Natural killer cell (primary cell): ENCODE measurements at regions not wholly inside any gene's neighbourhood (a gene's known extent, or its start where the extent isn't known, plus 50 kb on each side); places are given as distances from the start of the nearest gene placed in this dataset.

Source experiments
- ATAC-seq, 3 donors: fragments of 150-1000 bp in 2 of 3; fragments of 200-7000 bp in 1 of 3; cut with Tn5 transposase; 1 replicate in 1 of 3; 2 replicates in 2 of 3; pipeline ENCODE4 v1.10.0; 2021; ENCODE audit warnings: mild to moderate bottlenecking in 2 of 3, moderate library complexity in 2 of 3
- DNase-seq, 2 donors: peaks; one replicate each; pipeline versions ENCODE4 v3.0.0 to v3.0.0-alpha.2; 2013 to 2021; ENCODE audit warnings: mixed read lengths in 1 of 2
- H3K27ac ChIP-seq: one replicate; pipeline ENCODE4 v1.5.1; 2013; ENCODE audit warnings: mild to moderate bottlenecking, low read length
- H3K27me3 ChIP-seq: one replicate; pipeline ENCODE4 v1.6.1; 2013; ENCODE audit warnings: low read length; ENCODE audit not compliant: control insufficient read depth, insufficient read depth
- H3K36me3 ChIP-seq: one replicate; pipeline ENCODE4 v1.6.1; 2013; ENCODE audit warnings: low read length; ENCODE audit not compliant: control insufficient read depth, insufficient read depth
- H3K4me1 ChIP-seq: one replicate; pipeline ENCODE4 v1.6.1; 2013; ENCODE audit warnings: low read length; ENCODE audit not compliant: control insufficient read depth, insufficient read depth
- H3K4me3 ChIP-seq: one replicate; pipeline ENCODE4 v1.5.1; 2013; ENCODE audit warnings: low read length
- H3K9me3 ChIP-seq: one replicate; pipeline ENCODE4 v1.6.1; 2013; ENCODE audit warnings: low read length; ENCODE audit not compliant: control insufficient read depth, insufficient read depth
- H3K27ac Mint-ChIP-seq, 2 donors: one replicate each; pipeline ENCODE4 v1.8.0; 2022; ENCODE audit warnings: mild to moderate bottlenecking in 2 of 2, mixed read lengths in 2 of 2, moderate library complexity in 1 of 2
- H3K27me3 Mint-ChIP-seq, 2 donors: one replicate each; pipeline ENCODE4 v1.8.0; 2022; ENCODE audit warnings: low read depth in 2 of 2, mixed read lengths in 2 of 2
- H3K36me3 Mint-ChIP-seq: one replicate; pipeline ENCODE4 v1.8.0; 2022; ENCODE audit warnings: mixed read lengths
- H3K4me1 Mint-ChIP-seq, 2 donors: one replicate each; pipeline ENCODE4 v1.8.0; 2022; ENCODE audit warnings: mixed read lengths in 2 of 2
- H3K4me3 Mint-ChIP-seq: one replicate; pipeline ENCODE4 v1.8.0; 2022; ENCODE audit warnings: mild to moderate bottlenecking, moderate library complexity, mixed read lengths
- H3K9me3 Mint-ChIP-seq, 2 donors: one replicate each; pipeline ENCODE4 v1.8.0; 2022; ENCODE audit warnings: mixed read lengths in 2 of 2
- CTCF ChIP-seq: fragments of 200-600 bp; IDR thresholded peaks from one replicate; pipeline ENCODE4 v1.8.0; 2022; ENCODE audit warnings: antibody characterized with exemption
- WGBS: methylation state at CpG from one replicate; pipeline ENCODE4 v1.1.7; 2013; ENCODE audit warnings: missing lambda C conversion rate; ENCODE audit not compliant: insufficient coverage; 5-methylcytosine and 5-hydroxymethylcytosine counted together
- intact Hi-C: fragments of 100-400 bp; cut with micrococcal nuclease; formaldehyde crosslinking; loops from one replicate; pipeline ENCODE4 v1.14.2; 2022

GRCh38 chr12:124224535-124225110 is 70.3 kb upstream of the RFLNA start:
- Mint-ChIP-seq H3K27me3 (peaks cover 6 to 12% of the 10 kb centered on the region in 2 donors), H3K27ac (no peak overlapping the region), H3K9me3 (no peaks in the 10 kb centered on the region), H3K4me1 (peaks cover 1 to 7% of the 10 kb centered on the region in 2 donors), H3K4me3 (no peak overlapping the region), H3K36me3 (peaks cover 5% of the 10 kb centered on the region)
- no peak for TF ChIP-seq CTCF
- ATAC-seq (no peak), DNase-seq (no peak)
- Histone ChIP-seq H3K9me3 (no peaks in the 10 kb centered on the region), H3K27me3 (no peaks in the 10 kb centered on the region), H3K27ac (no peak overlapping the region), H3K4me1 (peaks cover 7% of the 10 kb centered on the region), H3K36me3 (no peaks in the 10 kb centered on the region), H3K4me3 (no peak overlapping the region)
- intact Hi-C loops, result no loop called here
- WGBS, result 86% methylated on average over 19 of the region's 19 CpGs

GRCh38 chr12:124225730-124226129 is 69.2 kb upstream of the RFLNA start:
- Histone ChIP-seq H3K27ac (no peak overlapping the region), H3K36me3 (no peaks in the 10 kb centered on the region), H3K9me3 (no peaks in the 10 kb centered on the region), H3K4me3 (no peak overlapping the region), H3K27me3 (no peaks in the 10 kb centered on the region), H3K4me1 (peaks cover 7% of the 10 kb centered on the region)
- intact Hi-C loops, result no loop called here
- H3K27ac Mint-ChIP-seq, result no peak overlapping the region
- no peak for DNase-seq
- H3K36me3 Mint-ChIP-seq, result peaks cover 5% of the 10 kb centered on the region
- H3K27me3 Mint-ChIP-seq, result peaks cover 6 to 16% of the 10 kb centered on the region in 2 donors
- H3K9me3 Mint-ChIP-seq, result no peaks in the 10 kb centered on the region
- ATAC-seq, result no peak
- TF ChIP-seq CTCF, result no peak
- peaks cover 5 to 13% of the 10 kb centered on the region in 2 donors for H3K4me1 Mint-ChIP-seq
- H3K4me3 Mint-ChIP-seq, result no peak overlapping the region
- 91% methylated on average over 4 of the region's 4 CpGs for WGBS

DNA sequence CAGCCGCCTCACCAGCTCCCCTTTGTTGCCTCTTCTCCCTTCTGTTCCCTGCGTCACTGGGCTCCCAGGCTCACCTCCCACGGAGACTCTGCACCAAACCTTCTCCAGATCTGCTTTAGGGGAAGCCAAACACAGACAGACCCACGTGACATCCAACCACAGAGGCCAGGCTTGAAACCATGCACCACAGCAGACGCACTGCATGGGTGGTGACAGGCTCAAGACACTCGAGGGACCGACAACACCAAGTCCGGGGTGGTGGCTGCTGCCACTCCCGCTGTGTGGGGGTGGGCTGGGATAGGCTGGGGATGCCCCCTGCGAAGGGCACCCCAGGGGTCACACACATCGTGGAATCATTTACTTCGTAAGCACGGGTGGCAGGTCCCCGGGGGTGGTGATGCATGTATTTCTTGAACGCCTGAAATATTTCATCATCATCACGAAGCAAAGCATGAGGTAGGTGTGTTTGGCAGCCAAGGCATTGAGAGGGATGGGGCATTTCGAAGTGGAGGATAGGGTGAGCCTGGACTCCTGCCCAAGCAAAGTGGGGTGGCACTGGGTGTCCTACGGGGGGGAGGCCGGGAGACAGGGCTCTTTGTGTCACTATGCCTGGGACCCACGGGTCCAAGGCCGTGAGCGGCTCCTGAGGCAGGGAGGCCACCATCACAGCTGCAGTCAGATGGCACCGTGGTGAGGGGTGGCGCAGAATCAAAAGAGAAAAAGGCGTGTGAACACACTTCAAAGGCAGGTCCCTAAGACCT is 66.8 kb upstream of the RFLNA start:
- H3K27me3 Mint-ChIP-seq, result peaks cover 10 to 16% of the 10 kb centered on the region in 2 donors
- no peaks in the 10 kb centered on the region for H3K36me3 Mint-ChIP-seq
- H3K4me1 Mint-ChIP-seq, result peaks cover 5 to 13% of the 10 kb centered on the region in 2 donors
- intact Hi-C loops, result no loop called here
- Histone ChIP-seq H3K27ac (no peak overlapping the region), H3K4me3 (no peak overlapping the region), H3K9me3 (no peaks in the 10 kb centered on the region), H3K27me3 (no peaks in the 10 kb centered on the region), H3K4me1 (peaks cover 7% of the 10 kb centered on the region), H3K36me3 (no peaks in the 10 kb centered on the region)
- no peaks in the 10 kb centered on the region for H3K9me3 Mint-ChIP-seq
- no peak for ATAC-seq
- no peak overlapping the region for H3K27ac Mint-ChIP-seq
- H3K4me3 Mint-ChIP-seq, result no peak overlapping the region
- WGBS, result 77% methylated on average over 25 of the region's 25 CpGs
- DNase-seq, result no peak
- TF ChIP-seq CTCF, result no peak

- Histone ChIP-seq H3K27me3 (no peaks in the 10 kb centered on the region), H3K4me3 (no peak overlapping the region), H3K4me1 (no peaks in the 10 kb centered on the region), H3K27ac (no peak overlapping the region), H3K36me3 (no peaks in the 10 kb centered on the region), H3K9me3 (no peaks in the 10 kb centered on the region)
- intact Hi-C loops, result no loop called here
- peaks cover 5 to 7% of the 10 kb centered on the region in 2 donors for H3K4me1 Mint-ChIP-seq
- no peaks in the 10 kb centered on the region for H3K36me3 Mint-ChIP-seq
- no peak overlapping the region for H3K27ac Mint-ChIP-seq
- no peak for ATAC-seq
- DNase-seq, result no peak
- peaks cover 7 to 16% of the 10 kb centered on the region in 2 donors for H3K27me3 Mint-ChIP-seq
- no peaks in the 10 kb centered on the region for H3K9me3 Mint-ChIP-seq
- TF ChIP-seq CTCF, result no peak
- no peak overlapping the region for H3K4me3 Mint-ChIP-seq
Observed at GRCh38 chr12:124229520-124229919, 65.4 kb upstream of the RFLNA start.
